ENCODE measurements at regions not wholly inside any gene's neighbourhood (a gene's known extent, or its start where the extent isn't known, plus 50 kb on each side); places are given as distances from the start of the nearest gene placed in this dataset.

- DNase-seq: no peak
- Histone ChIP-seq H3K4me1 (ENCODE audit: low read length) (no peaks in the 10 kb centered on the region), H2AFZ (ENCODE audit: low read length) (no peak overlapping the region), H3K4me2 (ENCODE audit: low read depth, low read length) (no peak overlapping the region), H3F3A (ENCODE audit: insufficient read depth, low read length) (no peaks in the 10 kb centered on the region), H3K79me2 (ENCODE audit: low read length) (no peaks in the 10 kb centered on the region), H3K9me3 (replicated peaks; ENCODE audit: insufficient read depth, low read length) (no peaks in the 10 kb centered on the region), H3K4me3 (ENCODE audit: low read length) (no peak overlapping the region), H3K36me3 (replicated peaks; ENCODE audit: insufficient read depth, low read length) (no peaks in the 10 kb centered on the region), H3K27me3 (replicated peaks; ENCODE audit: insufficient read depth, low read length) (no peaks in the 10 kb centered on the region), H3K9ac (ENCODE audit: low read length) (no peak overlapping the region), H3K9me2 (replicated peaks; ENCODE audit: insufficient read depth, low read length) (no peaks in the 10 kb centered on the region), H4K20me1 (ENCODE audit: insufficient read depth, low read length) (no peaks in the 10 kb centered on the region), H3K27ac (ENCODE audit: low read length) (no peak overlapping the region)
- TF ChIP-seq EZH2phosphoT487 (IDR thresholded peaks at IDR 0.05; ENCODE audit: low read length) (no peak), EZH2 (optimal IDR thresholded peaks at IDR 0.05; ENCODE audit: low read depth, low read length) (no peak), CTCF (IDR thresholded peaks at IDR 0.05; ENCODE audit: low read length) (no peak)
These were observed 260.8 kb upstream of the G2E3 start for GRCh38 chr14:30297876-30298795.

DNA sequence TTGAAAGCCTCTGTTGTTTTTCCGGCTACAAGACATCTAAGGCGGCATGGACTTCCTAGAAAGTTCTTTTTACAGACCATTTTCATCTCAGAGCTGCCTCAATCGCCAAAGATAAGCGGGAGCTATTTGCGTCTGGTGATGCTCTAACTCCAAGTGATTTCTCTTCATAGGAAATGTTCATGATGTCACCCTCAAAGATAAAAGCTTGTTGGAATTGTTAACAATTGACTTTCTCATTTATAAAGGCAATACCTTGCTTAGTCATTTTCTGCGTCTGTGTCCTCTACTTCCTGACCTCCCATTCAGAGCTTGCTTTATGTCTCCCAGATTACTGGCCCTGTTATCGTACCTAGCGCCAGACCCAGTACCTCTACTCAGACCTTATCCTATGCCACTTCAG lies 259.0 kb upstream of the G2E3 start:
- Histone ChIP-seq H3K27me3 (replicated peaks; ENCODE audit: insufficient read depth, low read length) (no peaks in the 10 kb centered on the region), H3K36me3 (replicated peaks; ENCODE audit: insufficient read depth, low read length) (no peaks in the 10 kb centered on the region), H3K4me3 (ENCODE audit: low read length) (no peak overlapping the region), H4K20me1 (ENCODE audit: insufficient read depth, low read length) (no peaks in the 10 kb centered on the region), H3F3A (ENCODE audit: insufficient read depth, low read length) (no peaks in the 10 kb centered on the region), H3K9me3 (replicated peaks; ENCODE audit: insufficient read depth, low read length) (no peaks in the 10 kb centered on the region), H2AFZ (ENCODE audit: low read length) (no peak overlapping the region), H3K9ac (ENCODE audit: low read length) (no peak overlapping the region), H3K27ac (ENCODE audit: low read length) (no peak overlapping the region), H3K79me2 (ENCODE audit: low read length) (no peaks in the 10 kb centered on the region), H3K4me2 (ENCODE audit: low read depth, low read length) (no peak overlapping the region), H3K9me2 (replicated peaks; ENCODE audit: insufficient read depth, low read length) (no peaks in the 10 kb centered on the region), H3K4me1 (ENCODE audit: low read length) (no peaks in the 10 kb centered on the region)
- TF ChIP-seq EZH2phosphoT487 (IDR thresholded peaks at IDR 0.05; ENCODE audit: low read length): no peak
- no peak for DNase-seq

- TF ChIP-seq EZH2 (optimal IDR thresholded peaks at IDR 0.05; ENCODE audit: low read depth, low read length) (no peak), EZH2phosphoT487 (IDR thresholded peaks at IDR 0.05; ENCODE audit: low read length) (no peak), CTCF (IDR thresholded peaks at IDR 0.05; ENCODE audit: low read length) (no peak)
- Histone ChIP-seq H3K79me2 (ENCODE audit: low read length) (no peaks in the 10 kb centered on the region), H3K4me2 (ENCODE audit: low read depth, low read length) (no peak overlapping the region), H4K20me1 (ENCODE audit: insufficient read depth, low read length) (no peaks in the 10 kb centered on the region), H3F3A (ENCODE audit: insufficient read depth, low read length) (no peaks in the 10 kb centered on the region), H3K9me2 (replicated peaks; ENCODE audit: insufficient read depth, low read length) (no peaks in the 10 kb centered on the region), H3K36me3 (replicated peaks; ENCODE audit: insufficient read depth, low read length) (no peaks in the 10 kb centered on the region), H2AFZ (ENCODE audit: low read length) (no peak overlapping the region), H3K4me3 (ENCODE audit: low read length) (no peak overlapping the region), H3K9ac (ENCODE audit: low read length) (no peak overlapping the region), H3K9me3 (replicated peaks; ENCODE audit: insufficient read depth, low read length) (no peaks in the 10 kb centered on the region), H3K4me1 (ENCODE audit: low read length) (no peaks in the 10 kb centered on the region), H3K27ac (ENCODE audit: low read length) (no peak overlapping the region), H3K27me3 (replicated peaks; ENCODE audit: insufficient read depth, low read length) (no peaks in the 10 kb centered on the region)
- no peak for DNase-seq
These were observed 255.6 kb upstream of the G2E3 start for GRCh38 chr14:30303350-30303749.

GRCh38 chr14:30305346-30305745 lies 253.6 kb upstream of the G2E3 start:
- no peaks in the 10 kb centered on the region for H3F3A ChIP-seq (ENCODE audit: insufficient read depth, low read length)
- H2AFZ ChIP-seq (ENCODE audit: low read length): no peak overlapping the region

More at GRCh38 chr14:30305346-30305745, 253.6 kb upstream of the G2E3 start:
- H3K9ac ChIP-seq (ENCODE audit: low read length): no peak overlapping the region
- H4K20me1 ChIP-seq (ENCODE audit: insufficient read depth, low read length): no peaks in the 10 kb centered on the region
- H3K4me3 ChIP-seq (ENCODE audit: low read length): no peak overlapping the region
- H3K36me3 ChIP-seq (replicated peaks; ENCODE audit: insufficient read depth, low read length): no peaks in the 10 kb centered on the region
- H3K4me1 ChIP-seq (ENCODE audit: low read length): no peaks in the 10 kb centered on the region
- no peaks in the 10 kb centered on the region for H3K27me3 ChIP-seq (replicated peaks; ENCODE audit: insufficient read depth, low read length)
- no peak overlapping the region for H3K27ac ChIP-seq (ENCODE audit: low read length)
- H3K9me2 ChIP-seq (replicated peaks; ENCODE audit: insufficient read depth, low read length): no peaks in the 10 kb centered on the region
- H3K9me3 ChIP-seq (replicated peaks; ENCODE audit: insufficient read depth, low read length): no peaks in the 10 kb centered on the region
- H3K4me2 ChIP-seq (ENCODE audit: low read depth, low read length): no peak overlapping the region
- H3K79me2 ChIP-seq (ENCODE audit: low read length): no peaks in the 10 kb centered on the region
- TF ChIP-seq CTCF (IDR thresholded peaks at IDR 0.05; ENCODE audit: low read length) (no peak), EZH2 (optimal IDR thresholded peaks at IDR 0.05; ENCODE audit: low read depth, low read length) (no peak), EZH2phosphoT487 (IDR thresholded peaks at IDR 0.05; ENCODE audit: low read length) (no peak)
- no peak for DNase-seq
